ENCODE measurements at regions not wholly inside any gene's neighbourhood (a gene's known extent, or its start where the extent isn't known, plus 50 kb on each side); places are given as distances from the start of the nearest gene placed in this dataset.

DNA sequence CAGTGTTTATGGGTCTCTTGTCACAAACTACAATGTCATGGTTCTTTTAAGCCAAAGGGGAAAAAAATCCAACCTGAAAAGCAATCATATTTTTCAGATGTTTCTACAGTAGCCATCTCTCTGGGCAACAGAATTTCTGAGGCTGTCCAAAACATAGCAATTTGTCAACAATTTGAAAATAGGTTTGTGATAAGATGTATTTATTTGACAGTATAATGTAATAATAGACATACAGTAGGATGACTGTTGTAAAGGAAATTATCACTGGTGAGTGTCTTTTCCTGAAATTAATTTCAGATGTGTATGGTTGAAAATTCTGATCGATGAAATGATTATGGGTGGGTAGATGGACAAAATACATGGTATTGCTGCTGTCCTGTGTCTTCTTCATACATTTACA lies 1230.1 kb upstream of the CDH2 start (continued):
- TF ChIP-seq, protein P1, sequence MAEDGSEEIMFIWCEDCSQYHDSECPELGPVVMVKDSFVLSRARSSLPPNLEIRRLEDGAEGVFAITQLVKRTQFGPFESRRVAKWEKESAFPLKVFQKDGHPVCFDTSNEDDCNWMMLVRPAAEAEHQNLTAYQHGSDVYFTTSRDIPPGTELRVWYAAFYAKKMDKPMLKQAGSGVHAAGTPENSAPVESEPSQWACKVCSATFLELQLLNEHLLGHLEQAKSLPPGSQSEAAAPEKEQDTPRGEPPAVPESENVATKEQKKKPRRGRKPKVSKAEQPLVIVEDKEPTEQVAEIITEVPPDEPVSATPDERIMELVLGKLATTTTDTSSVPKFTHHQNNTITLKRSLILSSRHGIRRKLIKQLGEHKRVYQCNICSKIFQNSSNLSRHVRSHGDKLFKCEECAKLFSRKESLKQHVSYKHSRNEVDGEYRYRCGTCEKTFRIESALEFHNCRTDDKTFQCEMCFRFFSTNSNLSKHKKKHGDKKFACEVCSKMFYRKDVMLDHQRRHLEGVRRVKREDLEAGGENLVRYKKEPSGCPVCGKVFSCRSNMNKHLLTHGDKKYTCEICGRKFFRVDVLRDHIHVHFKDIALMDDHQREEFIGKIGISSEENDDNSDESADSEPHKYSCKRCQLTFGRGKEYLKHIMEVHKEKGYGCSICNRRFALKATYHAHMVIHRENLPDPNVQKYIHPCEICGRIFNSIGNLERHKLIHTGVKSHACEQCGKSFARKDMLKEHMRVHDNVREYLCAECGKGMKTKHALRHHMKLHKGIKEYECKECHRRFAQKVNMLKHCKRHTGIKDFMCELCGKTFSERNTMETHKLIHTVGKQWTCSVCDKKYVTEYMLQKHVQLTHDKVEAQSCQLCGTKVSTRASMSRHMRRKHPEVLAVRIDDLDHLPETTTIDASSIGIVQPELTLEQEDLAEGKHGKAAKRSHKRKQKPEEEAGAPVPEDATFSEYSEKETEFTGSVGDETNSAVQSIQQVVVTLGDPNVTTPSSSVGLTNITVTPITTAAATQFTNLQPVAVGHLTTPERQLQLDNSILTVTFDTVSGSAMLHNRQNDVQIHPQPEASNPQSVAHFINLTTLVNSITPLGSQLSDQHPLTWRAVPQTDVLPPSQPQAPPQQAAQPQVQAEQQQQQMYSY (CRISPR knock-in tag; IDR thresholded peaks at IDR 0.05): no peak
- TF ChIP-seq RUNX3 (IDR thresholded peaks at IDR 0.05; ENCODE audit: low read length) (no peak), KAT2A (conservative IDR thresholded peaks at IDR 0.05; ENCODE audit: control insufficient read depth, low read depth, low read length) (no peak)
- TF ChIP-seq, protein P2, sequence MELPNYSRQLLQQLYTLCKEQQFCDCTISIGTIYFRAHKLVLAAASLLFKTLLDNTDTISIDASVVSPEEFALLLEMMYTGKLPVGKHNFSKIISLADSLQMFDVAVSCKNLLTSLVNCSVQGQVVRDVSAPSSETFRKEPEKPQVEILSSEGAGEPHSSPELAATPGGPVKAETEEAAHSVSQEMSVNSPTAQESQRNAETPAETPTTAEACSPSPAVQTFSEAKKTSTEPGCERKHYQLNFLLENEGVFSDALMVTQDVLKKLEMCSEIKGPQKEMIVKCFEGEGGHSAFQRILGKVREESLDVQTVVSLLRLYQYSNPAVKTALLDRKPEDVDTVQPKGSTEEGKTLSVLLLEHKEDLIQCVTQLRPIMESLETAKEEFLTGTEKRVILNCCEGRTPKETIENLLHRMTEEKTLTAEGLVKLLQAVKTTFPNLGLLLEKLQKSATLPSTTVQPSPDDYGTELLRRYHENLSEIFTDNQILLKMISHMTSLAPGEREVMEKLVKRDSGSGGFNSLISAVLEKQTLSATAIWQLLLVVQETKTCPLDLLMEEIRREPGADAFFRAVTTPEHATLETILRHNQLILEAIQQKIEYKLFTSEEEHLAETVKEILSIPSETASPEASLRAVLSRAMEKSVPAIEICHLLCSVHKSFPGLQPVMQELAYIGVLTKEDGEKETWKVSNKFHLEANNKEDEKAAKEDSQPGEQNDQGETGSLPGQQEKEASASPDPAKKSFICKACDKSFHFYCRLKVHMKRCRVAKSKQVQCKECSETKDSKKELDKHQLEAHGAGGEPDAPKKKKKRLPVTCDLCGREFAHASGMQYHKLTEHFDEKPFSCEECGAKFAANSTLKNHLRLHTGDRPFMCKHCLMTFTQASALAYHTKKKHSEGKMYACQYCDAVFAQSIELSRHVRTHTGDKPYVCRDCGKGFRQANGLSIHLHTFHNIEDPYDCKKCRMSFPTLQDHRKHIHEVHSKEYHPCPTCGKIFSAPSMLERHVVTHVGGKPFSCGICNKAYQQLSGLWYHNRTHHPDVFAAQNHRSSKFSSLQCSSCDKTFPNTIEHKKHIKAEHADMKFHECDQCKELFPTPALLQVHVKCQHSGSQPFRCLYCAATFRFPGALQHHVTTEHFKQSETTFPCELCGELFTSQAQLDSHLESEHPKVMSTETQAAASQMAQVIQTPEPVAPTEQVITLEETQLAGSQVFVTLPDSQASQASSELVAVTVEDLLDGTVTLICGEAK (IDR thresholded peaks at IDR 0.05; ENCODE audit: borderline replicate concordance): no peak
- TF ChIP-seq, protein P3, sequence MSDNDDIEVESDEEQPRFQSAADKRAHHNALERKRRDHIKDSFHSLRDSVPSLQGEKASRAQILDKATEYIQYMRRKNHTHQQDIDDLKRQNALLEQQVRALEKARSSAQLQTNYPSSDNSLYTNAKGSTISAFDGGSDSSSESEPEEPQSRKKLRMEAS (IDR thresholded peaks at IDR 0.05; ENCODE audit: low read depth, low read length): no peak
